GM23338 (cell line): ENCODE measurements at regions not wholly inside any gene's neighbourhood (a gene's known extent, or its start where the extent isn't known, plus 50 kb on each side); places are given as distances from the start of the nearest gene placed in this dataset.

Experiments used
- CTCF ChIP-seq, 2 experiments: fragments of 200-600 bp in 1 of 2; sonication (generic) in 1 of 2; conservative IDR thresholded peaks; 2 replicates each; pipeline versions ENCODE4 v1.5.1 to v1.6.1; 2016 to 2017; ENCODE audit warnings: antibody characterized with exemption in 2 of 2, low read depth in 2 of 2, mild to moderate bottlenecking in 2 of 2, moderate library complexity in 1 of 2
- ETS1 ChIP-seq: IDR thresholded peaks from 2 replicates; pipeline ENCODE4 v1.6.1; 2016; ENCODE audit warnings: antibody characterized with exemption
- EZH2 ChIP-seq: fragments of 200-600 bp; sonication (generic); IDR thresholded peaks from one replicate; pipeline ENCODE4 v1.8.0; 2017; ENCODE audit warnings: antibody characterized with exemption, mild to moderate bottlenecking, low read depth; ENCODE audit not compliant: unreplicated experiment
- JUNB ChIP-seq: IDR thresholded peaks from one replicate; pipeline ENCODE4 v1.6.1; 2016; ENCODE audit warnings: antibody characterized with exemption; ENCODE audit not compliant: unreplicated experiment
- POLR2AphosphoS5 ChIP-seq: IDR thresholded peaks from 2 replicates; pipeline ENCODE4 v1.6.1; 2016; ENCODE audit warnings: antibody characterized with exemption, low read depth

DNA sequence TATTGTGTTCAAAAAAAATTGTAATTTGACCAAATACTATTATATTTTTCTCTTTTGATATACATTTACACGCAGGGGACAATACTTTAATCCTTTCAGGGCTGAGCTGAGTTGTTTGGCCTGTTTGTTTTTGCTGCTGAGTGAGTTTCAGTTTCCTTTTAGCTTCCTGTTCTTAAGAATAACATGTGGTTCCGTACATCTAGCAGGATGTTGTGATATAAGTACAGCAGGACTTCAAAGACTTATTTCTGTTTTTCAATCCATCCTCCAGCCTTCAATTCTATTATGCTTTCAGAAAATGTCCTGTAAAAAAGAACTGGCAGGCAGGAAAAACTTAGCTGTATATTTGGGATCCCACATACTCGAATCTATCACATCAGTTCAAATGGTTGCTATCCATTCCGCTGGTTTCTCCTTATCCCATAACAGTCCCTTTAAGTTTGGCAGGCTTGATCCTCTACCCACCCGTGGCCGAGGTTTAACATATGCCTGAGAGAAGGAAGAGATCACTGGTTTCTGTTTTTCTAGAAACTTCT, 1037.3 kb upstream of the ACO1 start:
- TF ChIP-seq ETS1: no peak
- TF ChIP-seq EZH2: no peak
- no peak for TF ChIP-seq CTCF (conservative IDR thresholded peaks at IDR 0.05; ENCODE audit: low read depth in 2 of 2)
- TF ChIP-seq POLR2AphosphoS5: no peak
- no peak for TF ChIP-seq JUNB
